Rectal smooth muscle tissue (tissue), 1 donor: ENCODE measurements at regions not wholly inside any gene's neighbourhood (a gene's known extent, or its start where the extent isn't known, plus 50 kb on each side); places are given as distances from the start of the nearest gene placed in this dataset.

Source experiments
- H3K27ac ChIP-seq: one replicate; pipeline ENCODE4 v1.7.0; 2013; ENCODE audit warnings: low read depth, low read length, inconsistent platforms
- H3K27me3 ChIP-seq: one replicate; pipeline ENCODE4 v1.7.0; 2013; ENCODE audit warnings: low read length; ENCODE audit not compliant: control insufficient read depth, insufficient read depth
- H3K36me3 ChIP-seq: one replicate; pipeline ENCODE4 v1.7.0; 2013; ENCODE audit warnings: low read length; ENCODE audit not compliant: control insufficient read depth, insufficient read depth
- H3K4me1 ChIP-seq: one replicate; pipeline ENCODE4 v1.7.0; 2013; ENCODE audit warnings: low read length; ENCODE audit not compliant: control insufficient read depth, insufficient read depth
- H3K4me3 ChIP-seq: one replicate; pipeline ENCODE4 v1.7.0; 2013; ENCODE audit warnings: low read length
- H3K9ac ChIP-seq: one replicate; pipeline ENCODE4 v1.7.0; 2013; ENCODE audit warnings: low read length

- Histone ChIP-seq H3K27me3 (no peaks in the 10 kb centered on the region), H3K36me3 (no peaks in the 10 kb centered on the region), H3K4me1 (no peaks in the 10 kb centered on the region), H3K4me3 (no peak overlapping the region), H3K9ac (no peak overlapping the region), H3K27ac (no peak overlapping the region)
These were observed 150.3 kb downstream of the INHBB start for GRCh38 chr2:120496235-120496634.

GRCh38 chr2:120496759-120497158 lies 150.8 kb downstream of the INHBB start:
- Histone ChIP-seq H3K27me3 (no peaks in the 10 kb centered on the region), H3K4me3 (no peak overlapping the region), H3K36me3 (no peaks in the 10 kb centered on the region), H3K27ac (no peak overlapping the region), H3K4me1 (no peaks in the 10 kb centered on the region), H3K9ac (no peak overlapping the region)

- Histone ChIP-seq H3K27ac (no peak overlapping the region), H3K4me3 (no peak overlapping the region), H3K9ac (no peak overlapping the region), H3K27me3 (no peaks in the 10 kb centered on the region), H3K36me3 (no peaks in the 10 kb centered on the region), H3K4me1 (no peaks in the 10 kb centered on the region)
These were observed 151.5 kb downstream of the INHBB start for GRCh38 chr2:120497261-120497977.

- no peaks in the 10 kb centered on the region for H3K36me3 ChIP-seq
- no peaks in the 10 kb centered on the region for H3K4me1 ChIP-seq
- no peak overlapping the region for H3K27ac ChIP-seq
- no peaks in the 10 kb centered on the region for H3K27me3 ChIP-seq
- no peak overlapping the region for H3K4me3 ChIP-seq
- no peak overlapping the region for H3K9ac ChIP-seq
These were observed 152.2 kb downstream of the INHBB start for GRCh38 chr2:120498121-120498520.

GRCh38 chr2:120498576-120499394 lies 152.8 kb downstream of the INHBB start:
- H3K4me3 ChIP-seq, result no peak overlapping the region
- no peaks in the 10 kb centered on the region for H3K4me1 ChIP-seq
- H3K9ac ChIP-seq, result no peak overlapping the region
- no peak overlapping the region for H3K27ac ChIP-seq
- H3K27me3 ChIP-seq, result no peaks in the 10 kb centered on the region
- no peaks in the 10 kb centered on the region for H3K36me3 ChIP-seq

- no peaks in the 10 kb centered on the region for H3K27me3 ChIP-seq
- no peaks in the 10 kb centered on the region for H3K4me1 ChIP-seq
- no peak overlapping the region for H3K9ac ChIP-seq
- no peak overlapping the region for H3K4me3 ChIP-seq
- H3K36me3 ChIP-seq, result no peaks in the 10 kb centered on the region
- H3K27ac ChIP-seq, result no peak overlapping the region
These were observed 154.0 kb downstream of the INHBB start for GRCh38 chr2:120499784-120500495.

- no peaks in the 10 kb centered on the region for H3K27me3 ChIP-seq
- H3K4me1 ChIP-seq, result no peaks in the 10 kb centered on the region
- no peak overlapping the region for H3K27ac ChIP-seq
- no peaks in the 10 kb centered on the region for H3K36me3 ChIP-seq
- H3K4me3 ChIP-seq, result no peak overlapping the region
- no peak overlapping the region for H3K9ac ChIP-seq
These were observed 155.7 kb downstream of the INHBB start for GRCh38 chr2:120501591-120501990.

- H3K4me1 ChIP-seq, result no peaks in the 10 kb centered on the region
- H3K36me3 ChIP-seq, result no peaks in the 10 kb centered on the region
- H3K27me3 ChIP-seq, result no peaks in the 10 kb centered on the region
- no peak overlapping the region for H3K9ac ChIP-seq
- no peak overlapping the region for H3K27ac ChIP-seq
- H3K4me3 ChIP-seq, result no peak overlapping the region
These were observed 156.4 kb downstream of the INHBB start for GRCh38 chr2:120502357-120502756.

GRCh38 chr2:120502761-120503160 lies 156.8 kb downstream of the INHBB start:
- H3K27me3 ChIP-seq, result no peaks in the 10 kb centered on the region
- H3K4me3 ChIP-seq, result no peak overlapping the region
- no peak overlapping the region for H3K27ac ChIP-seq
- no peak overlapping the region for H3K9ac ChIP-seq
- H3K4me1 ChIP-seq, result no peaks in the 10 kb centered on the region
- H3K36me3 ChIP-seq, result no peaks in the 10 kb centered on the region

GRCh38 chr2:120503206-120503792 lies 157.4 kb downstream of the INHBB start:
- Histone ChIP-seq H3K27ac (no peak overlapping the region), H3K27me3 (no peaks in the 10 kb centered on the region), H3K4me3 (no peak overlapping the region), H3K36me3 (no peaks in the 10 kb centered on the region), H3K9ac (no peak overlapping the region), H3K4me1 (no peaks in the 10 kb centered on the region)

- Histone ChIP-seq H3K36me3 (no peaks in the 10 kb centered on the region), H3K4me1 (no peaks in the 10 kb centered on the region), H3K9ac (no peak overlapping the region), H3K4me3 (no peak overlapping the region), H3K27ac (no peak overlapping the region), H3K27me3 (no peaks in the 10 kb centered on the region)
These were observed 158.0 kb downstream of the INHBB start for GRCh38 chr2:120503793-120504571.
